ENCODE measurements at regions not wholly inside any gene's neighbourhood (a gene's known extent, or its start where the extent isn't known, plus 50 kb on each side); places are given as distances from the start of the nearest gene placed in this dataset.

GRCh38 chr18:39938676-39939608 is 2016.1 kb upstream of the PIK3C3 start:
- H3K27me3 ChIP-seq (ENCODE audit: control insufficient read depth, insufficient read depth, low read length), result no peaks in the 10 kb centered on the region
- no peak overlapping the region for H3K27ac ChIP-seq (ENCODE audit: low read depth, low read length)
- no peaks in the 10 kb centered on the region for H3K36me3 ChIP-seq (ENCODE audit: control insufficient read depth, insufficient read depth, low read length)
- no peaks in the 10 kb centered on the region for H3K9me3 ChIP-seq (ENCODE audit: control insufficient read depth, insufficient read depth, low read length)
- no CpG with 5 or more reads among the region's 4 CpGs for WGBS (ENCODE audit: insufficient coverage)
- no peak overlapping the region for H3K4me3 ChIP-seq (ENCODE audit: low read depth, low read length)
- no peaks in the 10 kb centered on the region for H3K4me1 ChIP-seq (ENCODE audit: control insufficient read depth, insufficient read depth, low read length)
- DNase-seq (ENCODE audit: low read depth in 4 of 6, low spot score in 6 of 6), result peak in 1 of 6 donors; percentile 20

GRCh38 chr18:39935598-39935997 is 2019.4 kb upstream of the PIK3C3 start:
- H3K4me1 ChIP-seq (ENCODE audit: control insufficient read depth, insufficient read depth, low read length), result no peaks in the 10 kb centered on the region
- WGBS (ENCODE audit: insufficient coverage), result no CpG with 5 or more reads among the region's 2 CpGs
- DNase-seq (ENCODE audit: low read depth in 4 of 6, low spot score in 6 of 6), result no peak
- no peak overlapping the region for H3K4me3 ChIP-seq (ENCODE audit: low read depth, low read length)
- no peaks in the 10 kb centered on the region for H3K27me3 ChIP-seq (ENCODE audit: control insufficient read depth, insufficient read depth, low read length)
- H3K36me3 ChIP-seq (ENCODE audit: control insufficient read depth, insufficient read depth, low read length), result no peaks in the 10 kb centered on the region
- H3K9me3 ChIP-seq (ENCODE audit: control insufficient read depth, insufficient read depth, low read length), result no peaks in the 10 kb centered on the region
- no peak overlapping the region for H3K27ac ChIP-seq (ENCODE audit: low read depth, low read length)

GRCh38 chr18:39918847-39919246 is 2036.2 kb upstream of the PIK3C3 start:
- H3K9me3 ChIP-seq (ENCODE audit: control insufficient read depth, insufficient read depth, low read length), result no peaks in the 10 kb centered on the region
- no peaks in the 10 kb centered on the region for H3K27me3 ChIP-seq (ENCODE audit: control insufficient read depth, insufficient read depth, low read length)
- H3K27ac ChIP-seq (ENCODE audit: low read depth, low read length), result no peak overlapping the region
- DNase-seq (ENCODE audit: low read depth in 4 of 6, low spot score in 6 of 6), result peak in 2 of 6 donors; percentile 19 to 34
- no peaks in the 10 kb centered on the region for H3K36me3 ChIP-seq (ENCODE audit: control insufficient read depth, insufficient read depth, low read length)
- H3K4me1 ChIP-seq (ENCODE audit: control insufficient read depth, insufficient read depth, low read length), result no peaks in the 10 kb centered on the region
- H3K4me3 ChIP-seq (ENCODE audit: low read depth, low read length), result no peak overlapping the region
- no CpG with 5 or more reads among the region's 2 CpGs for WGBS (ENCODE audit: insufficient coverage)

- Histone ChIP-seq H3K27me3 (ENCODE audit: control insufficient read depth, insufficient read depth, low read length) (no peaks in the 10 kb centered on the region), H3K4me1 (ENCODE audit: control insufficient read depth, insufficient read depth, low read length) (no peaks in the 10 kb centered on the region), H3K27ac (ENCODE audit: low read depth, low read length) (no peak overlapping the region), H3K36me3 (ENCODE audit: control insufficient read depth, insufficient read depth, low read length) (no peaks in the 10 kb centered on the region), H3K4me3 (ENCODE audit: low read depth, low read length) (no peak overlapping the region), H3K9me3 (ENCODE audit: control insufficient read depth, insufficient read depth, low read length) (no peaks in the 10 kb centered on the region)
- peak in 3 of 6 donors; percentile 3 to 45 (median 9) for DNase-seq (ENCODE audit: low read depth in 4 of 6, low spot score in 6 of 6)
- 75% methylated on average over 2 of the region's 4 CpGs for WGBS (ENCODE audit: insufficient coverage)
Measured at GRCh38 chr18:39913672-39914366, 2041.2 kb upstream of the PIK3C3 start.

- no peaks in the 10 kb centered on the region for H3K9me3 ChIP-seq (ENCODE audit: control insufficient read depth, insufficient read depth, low read length)
- no peak for DNase-seq (ENCODE audit: low read depth in 4 of 6, low spot score in 6 of 6)
- H3K27ac ChIP-seq (ENCODE audit: low read depth, low read length), result no peak overlapping the region
- no peaks in the 10 kb centered on the region for H3K4me1 ChIP-seq (ENCODE audit: control insufficient read depth, insufficient read depth, low read length)
- no peak overlapping the region for H3K4me3 ChIP-seq (ENCODE audit: low read depth, low read length)
- no peaks in the 10 kb centered on the region for H3K27me3 ChIP-seq (ENCODE audit: control insufficient read depth, insufficient read depth, low read length)
- no peaks in the 10 kb centered on the region for H3K36me3 ChIP-seq (ENCODE audit: control insufficient read depth, insufficient read depth, low read length)
Measured at GRCh38 chr18:39911716-39912115, 2043.3 kb upstream of the PIK3C3 start.

GRCh38 chr18:39909706-39910105 is 2045.3 kb upstream of the PIK3C3 start:
- no peaks in the 10 kb centered on the region for H3K27me3 ChIP-seq (ENCODE audit: control insufficient read depth, insufficient read depth, low read length)
- H3K27ac ChIP-seq (ENCODE audit: low read depth, low read length), result no peak overlapping the region
- no peaks in the 10 kb centered on the region for H3K9me3 ChIP-seq (ENCODE audit: control insufficient read depth, insufficient read depth, low read length)
- H3K36me3 ChIP-seq (ENCODE audit: control insufficient read depth, insufficient read depth, low read length), result no peaks in the 10 kb centered on the region
- no peak overlapping the region for H3K4me3 ChIP-seq (ENCODE audit: low read depth, low read length)
- peak in 1 of 6 donors; percentile 6 for DNase-seq (ENCODE audit: low read depth in 4 of 6, low spot score in 6 of 6)
- H3K4me1 ChIP-seq (ENCODE audit: control insufficient read depth, insufficient read depth, low read length), result no peaks in the 10 kb centered on the region
- 70% methylated on average over 3 of the region's 4 CpGs for WGBS (ENCODE audit: insufficient coverage)

GRCh38 chr18:39886136-39886535 is 2068.9 kb upstream of the PIK3C3 start:
- H3K36me3 ChIP-seq (ENCODE audit: control insufficient read depth, insufficient read depth, low read length), result no peaks in the 10 kb centered on the region
- no peaks in the 10 kb centered on the region for H3K27me3 ChIP-seq (ENCODE audit: control insufficient read depth, insufficient read depth, low read length)
- H3K4me1 ChIP-seq (ENCODE audit: control insufficient read depth, insufficient read depth, low read length), result no peaks in the 10 kb centered on the region
- H3K9me3 ChIP-seq (ENCODE audit: control insufficient read depth, insufficient read depth, low read length), result no peaks in the 10 kb centered on the region
- H3K27ac ChIP-seq (ENCODE audit: low read depth, low read length), result no peak overlapping the region
- DNase-seq (ENCODE audit: low read depth in 4 of 6, low spot score in 6 of 6), result no peak
- no CpG with 5 or more reads among the region's 1 CpG for WGBS (ENCODE audit: insufficient coverage)
- H3K4me3 ChIP-seq (ENCODE audit: low read depth, low read length), result no peak overlapping the region

GRCh38 chr18:39872651-39873050 is 2082.4 kb upstream of the PIK3C3 start:
- H3K9me3 ChIP-seq (ENCODE audit: control insufficient read depth, insufficient read depth, low read length), result no peaks in the 10 kb centered on the region
- no peak for DNase-seq (ENCODE audit: low read depth in 4 of 6, low spot score in 6 of 6)
- 83% methylated on average over 1 of the region's 1 CpG for WGBS (ENCODE audit: insufficient coverage)
- H3K36me3 ChIP-seq (ENCODE audit: control insufficient read depth, insufficient read depth, low read length), result no peaks in the 10 kb centered on the region
- H3K4me1 ChIP-seq (ENCODE audit: control insufficient read depth, insufficient read depth, low read length), result no peaks in the 10 kb centered on the region
- H3K27ac ChIP-seq (ENCODE audit: low read depth, low read length), result no peak overlapping the region
- no peak overlapping the region for H3K4me3 ChIP-seq (ENCODE audit: low read depth, low read length)
- H3K27me3 ChIP-seq (ENCODE audit: control insufficient read depth, insufficient read depth, low read length), result no peaks in the 10 kb centered on the region

GRCh38 chr18:39871961-39872360 is 2083.1 kb upstream of the PIK3C3 start:
- Histone ChIP-seq H3K27me3 (ENCODE audit: control insufficient read depth, insufficient read depth, low read length) (no peaks in the 10 kb centered on the region), H3K4me3 (ENCODE audit: low read depth, low read length) (no peak overlapping the region), H3K9me3 (ENCODE audit: control insufficient read depth, insufficient read depth, low read length) (no peaks in the 10 kb centered on the region), H3K4me1 (ENCODE audit: control insufficient read depth, insufficient read depth, low read length) (no peaks in the 10 kb centered on the region), H3K27ac (ENCODE audit: low read depth, low read length) (no peak overlapping the region), H3K36me3 (ENCODE audit: control insufficient read depth, insufficient read depth, low read length) (no peaks in the 10 kb centered on the region)
- DNase-seq (ENCODE audit: low read depth in 4 of 6, low spot score in 6 of 6), result no peak
- WGBS (ENCODE audit: insufficient coverage), result no CpG with 5 or more reads among the region's 3 CpGs

GRCh38 chr18:39870591-39870990 is 2084.4 kb upstream of the PIK3C3 start:
- no peaks in the 10 kb centered on the region for H3K4me1 ChIP-seq (ENCODE audit: control insufficient read depth, insufficient read depth, low read length)
- H3K27me3 ChIP-seq (ENCODE audit: control insufficient read depth, insufficient read depth, low read length), result no peaks in the 10 kb centered on the region
- DNase-seq (ENCODE audit: low read depth in 4 of 6, low spot score in 6 of 6), result no peak

More at GRCh38 chr18:39870591-39870990, 2084.4 kb upstream of the PIK3C3 start:
- WGBS (ENCODE audit: insufficient coverage), result 75% methylated on average over 3 of the region's 3 CpGs
- Histone ChIP-seq H3K9me3 (ENCODE audit: control insufficient read depth, insufficient read depth, low read length) (no peaks in the 10 kb centered on the region), H3K36me3 (ENCODE audit: control insufficient read depth, insufficient read depth, low read length) (no peaks in the 10 kb centered on the region), H3K4me3 (ENCODE audit: low read depth, low read length) (no peak overlapping the region), H3K27ac (ENCODE audit: low read depth, low read length) (no peak overlapping the region)
